ENCODE measurements at regions not wholly inside any gene's neighbourhood (a gene's known extent, or its start where the extent isn't known, plus 50 kb on each side); places are given as distances from the start of the nearest gene placed in this dataset.

GRCh38 chr2:156057647-156058046, 274.9 kb downstream of the NR4A2 start:
- no peak for TF ChIP-seq CTCF (IDR thresholded peaks at IDR 0.05)
- TF ChIP-seq POLR2A (IDR thresholded peaks at IDR 0.05): no peak
